Activated CD4-positive, CD25-positive, alpha-beta regulatory T cell treated with anti-CD3 and anti-CD28 coated beads, Interleukin-2, amount 50 U/mL, for 24 hours (primary cell): ENCODE measurements at regions not wholly inside any gene's neighbourhood (a gene's known extent, or its start where the extent isn't known, plus 50 kb on each side); places are given as distances from the start of the nearest gene placed in this dataset.
A peak's percentile ranks its signal among the peaks of the same experiment; 100 is the strongest.

Experiments
- ATAC-seq, 2 donors: fragments of 150-1000 bp; cut with Tn5 transposase; one replicate each; pipeline ENCODE4 v1.10.0; 2021; ENCODE audit warnings: mild to moderate bottlenecking in 1 of 2, moderate library complexity in 1 of 2

GRCh38 chr11:11038782-11039181 lies 180.9 kb upstream of the ZBED5 start:
- no peak for ATAC-seq

GRCh38 chr11:11038352-11038751 lies 180.5 kb upstream of the ZBED5 start:
- ATAC-seq: no peak

GRCh38 chr11:11036848-11037732 lies 179.2 kb upstream of the ZBED5 start:
- ATAC-seq: peak in 1 of 2 donors; percentile 55

GRCh38 chr11:11036185-11036847 lies 178.5 kb upstream of the ZBED5 start:
- no peak for ATAC-seq

- no peak for ATAC-seq
Measured at GRCh38 chr11:11035331-11035730, 177.5 kb upstream of the ZBED5 start.

GRCh38 chr11:11034476-11034875 lies 176.6 kb upstream of the ZBED5 start:
- no peak for ATAC-seq

GRCh38 chr11:11032066-11032465 lies 174.2 kb upstream of the ZBED5 start:
- no peak for ATAC-seq

- no peak for ATAC-seq
Measured at GRCh38 chr11:11029027-11029426, 171.2 kb upstream of the ZBED5 start.

- peak; percentile 65 to 70 for ATAC-seq
Measured at GRCh38 chr11:11028017-11028692, 170.3 kb upstream of the ZBED5 start.

- ATAC-seq: no peak
Measured at GRCh38 chr11:11027288-11027687, 169.4 kb upstream of the ZBED5 start.

- no peak for ATAC-seq
Measured at GRCh38 chr11:11025087-11025486, 167.2 kb upstream of the ZBED5 start.

GRCh38 chr11:11022125-11022730 lies 164.4 kb upstream of the ZBED5 start:
- no peak for ATAC-seq

GRCh38 chr11:11021563-11021962 lies 163.7 kb upstream of the ZBED5 start:
- no peak for ATAC-seq

GRCh38 chr11:11020747-11021149 lies 162.9 kb upstream of the ZBED5 start:
- ATAC-seq: no peak

GRCh38 chr11:11020219-11020726 lies 162.4 kb upstream of the ZBED5 start:
- no peak for ATAC-seq

- ATAC-seq: no peak
Measured at GRCh38 chr11:11016943-11017342, 159.1 kb upstream of the ZBED5 start.

- ATAC-seq: peak in 1 of 2 donors; percentile 45
Measured at GRCh38 chr11:11016068-11016467, 158.2 kb upstream of the ZBED5 start.

GRCh38 chr11:11011617-11012016 lies 153.8 kb upstream of the ZBED5 start:
- no peak for ATAC-seq

GRCh38 chr11:11010624-11011127 lies 152.8 kb upstream of the ZBED5 start:
- no peak for ATAC-seq

GRCh38 chr11:11009179-11009578 lies 151.3 kb upstream of the ZBED5 start:
- ATAC-seq: no peak

- ATAC-seq: no peak
Measured at GRCh38 chr11:11004069-11004468, 146.2 kb upstream of the ZBED5 start.

- no peak for ATAC-seq
Measured at GRCh38 chr11:11003226-11003625, 145.4 kb upstream of the ZBED5 start.
